ENCODE measurements at regions not wholly inside any gene's neighbourhood (a gene's known extent, or its start where the extent isn't known, plus 50 kb on each side); places are given as distances from the start of the nearest gene placed in this dataset.
"Not testable (repeated sequence)": the region's sequence is repeated elsewhere in the genome, so short reads cannot be mapped to it uniquely, and the experiment has no call there.

DNA sequence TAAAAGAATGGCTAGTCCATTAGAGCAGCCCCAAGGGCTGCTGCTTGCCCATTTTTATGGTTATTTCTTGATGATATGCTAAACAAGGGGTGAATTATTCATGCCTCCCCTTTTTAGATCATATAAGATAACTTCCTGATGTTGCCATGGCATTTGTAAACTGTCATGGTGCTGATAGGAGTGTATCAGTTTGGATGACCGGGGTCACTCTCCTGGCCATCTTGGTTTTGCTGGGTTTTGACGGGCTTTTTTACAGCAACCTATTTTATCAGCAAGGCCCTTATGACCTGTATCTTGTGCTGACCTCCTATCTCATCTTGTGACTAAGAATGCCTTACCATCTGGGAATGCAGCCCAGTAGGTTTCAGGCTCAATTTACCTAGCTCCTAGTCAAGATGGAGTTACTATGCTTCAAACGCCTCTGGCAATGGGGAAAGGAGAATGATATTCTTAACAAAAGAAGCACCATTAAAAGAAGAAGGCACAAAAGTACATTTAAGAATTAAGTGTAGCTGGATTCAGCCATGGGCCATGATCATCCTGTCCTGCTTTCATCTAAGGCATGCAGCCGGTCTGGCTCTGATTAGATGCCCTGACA lies 1156.0 kb downstream of the PCDH9 start (continued):
- TF ChIP-seq GATAD2B (conservative IDR thresholded peaks at IDR 0.05; ENCODE audit: low read depth) (no peak), POLR2A (IDR thresholded peaks at IDR 0.05; ENCODE audit: low read depth, low read length) (no peak), SREBF1 (IDR thresholded peaks at IDR 0.05; ENCODE audit: low read length) (no peak), NFYB (IDR thresholded peaks at IDR 0.05; ENCODE audit: insufficient read depth, low read depth, low read length) (no peak), ZSCAN29 (IDR thresholded peaks at IDR 0.05) (no peak), HDAC2 (IDR thresholded peaks at IDR 0.05) (no peak)

DNA sequence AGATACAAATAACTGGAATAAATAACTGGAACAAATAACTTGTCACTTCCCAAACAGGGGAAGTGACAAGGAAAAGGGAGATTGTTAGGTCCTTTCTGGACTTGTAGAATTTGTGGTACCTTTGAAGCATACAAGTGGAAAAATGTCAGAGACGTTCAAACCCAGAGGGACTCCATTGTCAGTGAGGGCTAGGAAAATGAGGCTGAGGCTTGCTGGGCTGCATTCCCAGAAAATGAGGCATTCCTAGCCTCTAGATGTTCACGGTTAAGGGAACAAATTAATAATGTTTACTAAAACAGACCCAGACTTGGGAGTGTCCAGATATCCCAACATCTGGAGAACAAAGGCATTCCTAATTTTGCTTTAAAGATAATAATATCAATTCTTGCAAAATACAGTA lies 1158.0 kb downstream of the PCDH9 start:
- H3K9ac ChIP-seq (ENCODE audit: control insufficient read depth, insufficient read depth, low read length); H3K79me2 ChIP-seq (ENCODE audit: control insufficient read depth, insufficient read depth, low read length); H3K27me3 ChIP-seq (replicated peaks in 1 of 2; ENCODE audit: control insufficient read depth in 2 of 2, insufficient read depth in 2 of 2, low read length in 1 of 2); SMC1A ChIA-PET (ENCODE audit: uncharacterized antibody, unreplicated experiment); FAIRE-seq; H3K4me1 ChIP-seq (ENCODE audit: control insufficient read depth, insufficient read depth, low read length); H3K4me3 ChIP-seq; H3K4me2 ChIP-seq (ENCODE audit: control insufficient read depth, insufficient read depth); intact Hi-C loops (cut with micrococcal nuclease; ENCODE audit: unreplicated experiment); H2AFZ ChIP-seq (ENCODE audit: control insufficient read depth, low read depth, low read length); RAD21 ChIA-PET (ENCODE audit: unreplicated experiment); H3K36me3 ChIP-seq (ENCODE audit: control insufficient read depth in 2 of 2, insufficient read depth in 2 of 2, low read length in 1 of 2); DNase-seq (ENCODE audit: low read depth, low spot score); in situ Hi-C loops (cut with MboI); ATAC-seq; H3K27ac ChIP-seq (ENCODE audit: control insufficient read depth, insufficient read depth); H3K9me3 ChIP-seq (replicated peaks; ENCODE audit: control insufficient read depth, insufficient read depth, low read length); POLR2A ChIA-PET; CTCF ChIA-PET; H4K20me1 ChIP-seq (ENCODE audit: control insufficient read depth, insufficient read depth); BruUV-seq (replicated peaks): not testable (repeated sequence)
- WGBS (ENCODE audit: insufficient coverage, insufficient replicate concordance, low lambda C conversion rate, missing lambda C conversion rate): 0% methylated on average over 2 of the region's 2 CpGs

DNA sequence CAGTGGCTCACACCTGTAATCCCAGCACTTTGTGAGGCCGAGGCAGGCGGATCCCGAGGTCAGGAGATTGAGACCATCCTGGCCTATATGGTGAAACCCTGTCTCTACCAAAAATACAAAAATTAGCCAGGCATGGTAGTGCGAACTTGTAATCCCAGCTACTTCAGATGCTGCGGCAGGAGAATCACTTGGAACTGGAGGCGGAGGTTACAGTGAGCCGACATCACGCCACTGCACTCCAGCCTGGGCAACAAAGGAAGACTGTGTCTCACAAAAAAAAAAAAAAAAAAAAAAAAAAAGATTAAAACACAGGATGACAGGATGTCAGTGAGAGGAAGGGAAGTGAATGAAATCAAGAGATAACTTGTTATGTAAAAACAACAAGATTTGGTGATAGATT lies 1158.5 kb downstream of the PCDH9 start:
- WGBS (ENCODE audit: insufficient coverage, insufficient replicate concordance, low lambda C conversion rate, missing lambda C conversion rate): 46% methylated on average over 5 of the region's 8 CpGs
- ChIA-PET CTCF (no interaction called here), POLR2A (no interaction called here), SMC1A (ENCODE audit: uncharacterized antibody, unreplicated experiment) (no interaction called here), RAD21 (ENCODE audit: unreplicated experiment) (no interaction called here)
- no peak for DNase-seq (ENCODE audit: low read depth, low spot score)
- Histone ChIP-seq H3K4me3 (no peak overlapping the region), H3K4me1 (ENCODE audit: control insufficient read depth, insufficient read depth, low read length) (no peaks in the 10 kb centered on the region), H3K9ac (ENCODE audit: control insufficient read depth, insufficient read depth, low read length) (no peak overlapping the region), H2AFZ (ENCODE audit: control insufficient read depth, low read depth, low read length) (no peak overlapping the region), H3K27me3 (replicated peaks in 1 of 2; ENCODE audit: control insufficient read depth in 2 of 2, insufficient read depth in 2 of 2, low read length in 1 of 2) (no peaks in the 10 kb centered on the region), H3K36me3 (ENCODE audit: control insufficient read depth in 2 of 2, insufficient read depth in 2 of 2, low read length in 1 of 2) (no peaks in the 10 kb centered on the region), H4K20me1 (ENCODE audit: control insufficient read depth, insufficient read depth) (no peaks in the 10 kb centered on the region), H3K9me3 (replicated peaks; ENCODE audit: control insufficient read depth, insufficient read depth, low read length) (no peaks in the 10 kb centered on the region), H3K4me2 (ENCODE audit: control insufficient read depth, insufficient read depth) (no peak overlapping the region), H3K79me2 (ENCODE audit: control insufficient read depth, insufficient read depth, low read length) (no peaks in the 10 kb centered on the region), H3K27ac (ENCODE audit: control insufficient read depth, insufficient read depth) (no peak overlapping the region)
- FAIRE-seq: no peak
- BruUV-seq (replicated peaks): no TSS peak
- in situ Hi-C loops (cut with MboI): no loop called here
- intact Hi-C loops (cut with micrococcal nuclease; ENCODE audit: unreplicated experiment): no loop called here
- no peak for ATAC-seq
- TF ChIP-seq CREB1 (IDR thresholded peaks at IDR 0.05; ENCODE audit: low read depth): no peak
- TF ChIP-seq, protein P1, sequence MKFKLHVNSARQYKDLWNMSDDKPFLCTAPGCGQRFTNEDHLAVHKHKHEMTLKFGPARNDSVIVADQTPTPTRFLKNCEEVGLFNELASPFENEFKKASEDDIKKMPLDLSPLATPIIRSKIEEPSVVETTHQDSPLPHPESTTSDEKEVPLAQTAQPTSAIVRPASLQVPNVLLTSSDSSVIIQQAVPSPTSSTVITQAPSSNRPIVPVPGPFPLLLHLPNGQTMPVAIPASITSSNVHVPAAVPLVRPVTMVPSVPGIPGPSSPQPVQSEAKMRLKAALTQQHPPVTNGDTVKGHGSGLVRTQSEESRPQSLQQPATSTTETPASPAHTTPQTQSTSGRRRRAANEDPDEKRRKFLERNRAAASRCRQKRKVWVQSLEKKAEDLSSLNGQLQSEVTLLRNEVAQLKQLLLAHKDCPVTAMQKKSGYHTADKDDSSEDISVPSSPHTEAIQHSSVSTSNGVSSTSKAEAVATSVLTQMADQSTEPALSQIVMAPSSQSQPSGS (IDR thresholded peaks at IDR 0.05; ENCODE audit: low read length): no peak
- no peak for TF ChIP-seq RFX5 (IDR thresholded peaks at IDR 0.05; ENCODE audit: low read depth, low read length)
- TF ChIP-seq CHD1 (IDR thresholded peaks at IDR 0.05; ENCODE audit: low read depth, low read length): no peak
- no peak for TF ChIP-seq PAX8 (IDR thresholded peaks at IDR 0.05)
- TF ChIP-seq NFIC (IDR thresholded peaks at IDR 0.05; ENCODE audit: low read depth, low read length): no peak
- no peak for TF ChIP-seq SIX5 (IDR thresholded peaks at IDR 0.05; ENCODE audit: low read depth, low read length, severe bottlenecking)
- no peak for TF ChIP-seq EGR1 (IDR thresholded peaks at IDR 0.05; ENCODE audit: borderline replicate concordance in 1 of 2, low read depth in 2 of 2, low read length in 2 of 2)
- TF ChIP-seq CEBPB (IDR thresholded peaks at IDR 0.05; ENCODE audit: borderline replicate concordance in 1 of 2, low read depth in 2 of 2, low read length in 2 of 2): no peak
- TF ChIP-seq, protein P2, sequence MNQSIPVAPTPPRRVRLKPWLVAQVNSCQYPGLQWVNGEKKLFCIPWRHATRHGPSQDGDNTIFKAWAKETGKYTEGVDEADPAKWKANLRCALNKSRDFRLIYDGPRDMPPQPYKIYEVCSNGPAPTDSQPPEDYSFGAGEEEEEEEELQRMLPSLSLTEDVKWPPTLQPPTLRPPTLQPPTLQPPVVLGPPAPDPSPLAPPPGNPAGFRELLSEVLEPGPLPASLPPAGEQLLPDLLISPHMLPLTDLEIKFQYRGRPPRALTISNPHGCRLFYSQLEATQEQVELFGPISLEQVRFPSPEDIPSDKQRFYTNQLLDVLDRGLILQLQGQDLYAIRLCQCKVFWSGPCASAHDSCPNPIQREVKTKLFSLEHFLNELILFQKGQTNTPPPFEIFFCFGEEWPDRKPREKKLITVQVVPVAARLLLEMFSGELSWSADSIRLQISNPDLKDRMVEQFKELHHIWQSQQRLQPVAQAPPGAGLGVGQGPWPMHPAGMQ (IDR thresholded peaks at IDR 0.05; ENCODE audit: borderline replicate concordance): no peak
- TF ChIP-seq SMC3 (IDR thresholded peaks at IDR 0.05; ENCODE audit: borderline replicate concordance, low read length): no peak
